HEK293T (cell line): ENCODE measurements at regions not wholly inside any gene's neighbourhood (a gene's known extent, or its start where the extent isn't known, plus 50 kb on each side); places are given as distances from the start of the nearest gene placed in this dataset.

ENCODE experiments used
- FOXM1 ChIP-seq: fragments of 450-650 bp; IDR thresholded peaks from 2 replicates; pipeline ENCODE4 v1.6.1; 2017; ENCODE audit warnings: mild to moderate bottlenecking, borderline replicate concordance
- L3MBTL2 ChIP-seq: fragments of 450-650 bp; conservative IDR thresholded peaks from 2 replicates; pipeline ENCODE4 v1.6.1; 2016; ENCODE audit warnings: mild to moderate bottlenecking
- NFRKB ChIP-seq: fragments of 450-650 bp; IDR thresholded peaks from 2 replicates; pipeline ENCODE4 v1.6.1; 2016; ENCODE audit warnings: mild to moderate bottlenecking, moderate library complexity
- SP1 ChIP-seq: fragments of 450-650 bp; IDR thresholded peaks from 2 replicates; pipeline ENCODE4 v1.6.1; 2017
- ZNF384 ChIP-seq: fragments of 450-650 bp; IDR thresholded peaks from 2 replicates; pipeline ENCODE4 v1.6.1; 2016

GRCh38 chr1:114033961-114034360 is 54.7 kb downstream of the OLFML3 start:
- TF ChIP-seq FOXM1 (no peak), SP1 (no peak), ZNF384 (no peak), L3MBTL2 (no peak), NFRKB (no peak)
